ENCODE measurements at regions not wholly inside any gene's neighbourhood (a gene's known extent, or its start where the extent isn't known, plus 50 kb on each side); places are given as distances from the start of the nearest gene placed in this dataset.

DNA sequence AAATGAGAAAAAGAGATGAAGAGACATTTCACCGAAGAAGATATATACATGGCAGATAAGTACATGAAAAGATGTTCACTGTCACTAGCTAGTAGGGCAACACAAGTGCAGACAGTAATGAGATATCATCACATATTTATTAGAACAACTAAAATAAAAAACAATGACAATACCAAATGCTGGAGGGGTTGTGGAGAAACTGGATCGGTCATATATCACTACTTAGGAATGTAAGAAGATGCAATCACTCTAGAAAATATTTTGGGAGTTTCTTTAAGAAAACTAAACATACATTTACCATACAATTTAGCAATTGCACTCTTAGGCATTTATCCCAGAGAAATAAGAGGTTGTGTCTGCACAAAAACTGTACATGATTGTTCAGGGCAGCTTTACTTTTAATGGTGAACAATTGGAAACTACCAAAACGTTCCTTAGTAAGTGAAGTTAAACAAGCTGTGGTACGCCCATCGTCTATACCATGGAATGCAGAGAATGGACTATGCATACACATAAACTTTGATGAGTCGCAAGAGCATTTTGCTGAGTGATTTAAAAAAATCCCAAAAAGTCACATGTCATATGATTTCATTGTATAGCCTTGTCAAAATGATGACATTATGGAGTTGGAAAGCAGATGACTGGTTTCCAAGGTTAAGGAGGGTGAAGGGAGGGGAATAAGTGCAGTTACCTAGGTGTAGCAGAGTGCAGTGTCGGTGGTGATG lies 149.0 kb upstream of the UBE3A start:
- Histone ChIP-seq H3K79me2 (ENCODE audit: control insufficient read depth in 1 of 2, insufficient read depth in 2 of 2, low read length in 2 of 2) (no peaks in the 10 kb centered on the region), H3K9ac (replicated peaks in 1 of 4; ENCODE audit: extremely low read depth in 1 of 4, low read depth in 3 of 4, low read length in 3 of 4) (no peak overlapping the region), H3K23ac (ENCODE audit: insufficient read length) (no peak overlapping the region), H4K91ac (replicated peaks; ENCODE audit: insufficient read length, low read length) (no peak overlapping the region), H3K56ac (replicated peaks; ENCODE audit: insufficient read length, low read depth, low read length) (no peak overlapping the region), H3K4me1 (replicated peaks in 1 of 4; ENCODE audit: control insufficient read depth in 3 of 4, insufficient read depth in 4 of 4, low read length in 3 of 4) (no peaks in the 10 kb centered on the region), H4K20me1 (replicated peaks in 1 of 2; ENCODE audit: control insufficient read depth in 1 of 2, insufficient read depth in 2 of 2, low read length in 2 of 2) (no peaks in the 10 kb centered on the region), H3K14ac (ENCODE audit: insufficient read length) (no peak overlapping the region), H3K27me3 (replicated peaks in 1 of 4; ENCODE audit: control insufficient read depth in 3 of 4, extremely low read depth in 1 of 4, insufficient read depth in 3 of 4, low read length in 3 of 4) (0 out of 7 replicates have a peak, but pooled peaks cover 0 to 2% (median 0%) of the 10 kb centered on the region in 4 experiments), H3K4me3 (ENCODE audit: extremely low read depth in 1 of 4, insufficient read depth in 2 of 4, low read depth in 3 of 4, low read length in 4 of 4) (no peak overlapping the region), H3K23me2 (ENCODE audit: low read depth, low read length) (no peaks in the 10 kb centered on the region; the same call in 1 of the 2 replicates), H3K18ac (ENCODE audit: extremely low read depth, low read length) (no peak overlapping the region), H3K36me3 (ENCODE audit: control insufficient read depth in 2 of 4, insufficient read depth in 4 of 4, low read length in 3 of 4) (no peaks in the 10 kb centered on the region), H2BK5ac (ENCODE audit: low read depth, low read length) (no peak overlapping the region), H2BK20ac (ENCODE audit: low read length) (no peak overlapping the region), H3K79me1 (ENCODE audit: low read depth, low read length) (no peaks in the 10 kb centered on the region), H3K27ac (ENCODE audit: low read depth, low read length) (no peak overlapping the region), H3K4me2 (ENCODE audit: insufficient read depth in 1 of 2, low read depth in 2 of 2, low read length in 2 of 2) (no peak overlapping the region), H2AK5ac (ENCODE audit: low read depth, low read length) (no peak overlapping the region), H2BK15ac (ENCODE audit: low read length) (no peak overlapping the region), H3K4ac (replicated peaks; ENCODE audit: insufficient read length, low read depth, low read length) (no peak overlapping the region), H2AFZ (ENCODE audit: low read length) (no peak overlapping the region), H2BK12ac (ENCODE audit: low read depth, low read length) (no peak overlapping the region), H2BK120ac (replicated peaks; ENCODE audit: low read depth, low read length) (no peak overlapping the region), H4K5ac (ENCODE audit: insufficient read length, low read depth, low read length) (no peak overlapping the region), H4K8ac (ENCODE audit: extremely low read depth, insufficient read depth, low read length) (no peak overlapping the region), H3K9me3 (ENCODE audit: insufficient read depth in 2 of 2, low read depth in 1 of 2, low read length in 1 of 2) (peaks cover 0 to 2% of the 10 kb centered on the region in 2 experiments; a peak in 1 of 4 replicates)
- ChIA-PET CTCF (ENCODE audit: partially characterized antibody) (no interaction called here), POLR2A (ENCODE audit: partially characterized antibody) (no interaction called here)
- TF ChIP-seq SIRT6 (IDR thresholded peaks at IDR 0.05; ENCODE audit: low read length) (no peak), TAF7 (optimal IDR thresholded peaks at IDR 0.05; ENCODE audit: borderline replicate concordance, low read depth, low read length) (no peak), RFX5 (IDR thresholded peaks at IDR 0.05; ENCODE audit: borderline replicate concordance, low read depth, low read length) (no peak), JUN (IDR thresholded peaks at IDR 0.05; ENCODE audit: low read depth, low read length) (no peak), EZH2 (IDR thresholded peaks at IDR 0.05; ENCODE audit: low read depth, low read length, severe bottlenecking) (no peak)
- WGBS, 2 experiments (ENCODE audit: extremely low coverage in 1 of 2, insufficient coverage in 1 of 2, insufficient read length in 1 of 2, insufficient replicate concordance in 2 of 2, low coverage in 1 of 2, low lambda C conversion rate in 2 of 2, missing lambda C conversion rate in 1 of 2) = 89% methylated on average over 7 of the region's 7 CpGs; no CpG with 5 or more reads in 1 of the 2 experiments
- peak; percentile 13 for FAIRE-seq
- DNase-seq (ENCODE audit: low read depth in 1 of 2, low spot score in 2 of 2) = no peak
